COLO829 (cell line): ENCODE measurements at regions not wholly inside any gene's neighbourhood (a gene's known extent, or its start where the extent isn't known, plus 50 kb on each side); places are given as distances from the start of the nearest gene placed in this dataset.
A peak's percentile ranks its signal among the peaks of the same experiment; 100 is the strongest.
"Not testable (repeated sequence)": the region's sequence is repeated elsewhere in the genome, so short reads cannot be mapped to it uniquely, and the experiment has no call there.

ENCODE experiments used
- DNase-seq: peaks from one replicate; pipeline ENCODE4 v3.0.0; 2012; ENCODE audit warnings: low spot score

DNA sequence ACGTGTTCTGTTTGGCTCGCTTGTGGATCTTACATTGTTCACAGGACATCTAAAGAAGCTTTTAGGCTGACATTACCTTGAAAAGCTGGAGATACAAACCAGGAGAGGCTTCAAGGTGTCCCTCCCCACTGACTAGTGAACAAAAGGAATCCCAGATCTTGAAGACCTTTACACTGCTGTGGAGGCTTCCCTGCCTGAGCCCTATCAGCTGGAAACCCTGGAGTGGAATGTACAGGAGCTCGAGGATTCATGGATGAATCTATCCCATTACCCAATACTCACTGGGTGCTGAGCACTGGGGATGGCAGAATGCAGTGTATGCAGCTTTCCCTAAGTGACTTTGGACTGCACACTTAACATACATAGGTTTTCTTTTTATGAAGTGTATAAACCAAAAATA lies 82.3 kb upstream of the MFGE8 start:
- no peak for DNase-seq

DNA sequence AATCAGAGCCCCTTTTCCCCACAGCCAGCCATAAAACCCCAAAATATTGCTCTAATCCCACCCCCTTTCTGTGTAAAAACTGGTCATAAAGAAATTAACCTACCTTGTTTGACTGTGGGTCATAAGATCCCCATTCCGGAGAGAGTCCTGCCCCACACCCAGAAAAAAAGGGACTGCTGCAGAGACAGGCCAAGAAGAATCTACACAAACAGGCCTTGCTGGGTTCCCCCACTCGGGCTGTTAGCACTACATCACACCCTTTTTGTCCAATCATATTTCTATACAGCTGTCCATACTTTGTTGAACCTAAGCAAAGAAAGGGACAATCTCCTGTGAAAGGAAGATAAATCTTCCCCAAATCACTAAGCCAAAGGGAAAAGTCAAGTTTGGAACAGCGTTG lies 84.4 kb upstream of the MFGE8 start:
- DNase-seq, result no peak

DNA sequence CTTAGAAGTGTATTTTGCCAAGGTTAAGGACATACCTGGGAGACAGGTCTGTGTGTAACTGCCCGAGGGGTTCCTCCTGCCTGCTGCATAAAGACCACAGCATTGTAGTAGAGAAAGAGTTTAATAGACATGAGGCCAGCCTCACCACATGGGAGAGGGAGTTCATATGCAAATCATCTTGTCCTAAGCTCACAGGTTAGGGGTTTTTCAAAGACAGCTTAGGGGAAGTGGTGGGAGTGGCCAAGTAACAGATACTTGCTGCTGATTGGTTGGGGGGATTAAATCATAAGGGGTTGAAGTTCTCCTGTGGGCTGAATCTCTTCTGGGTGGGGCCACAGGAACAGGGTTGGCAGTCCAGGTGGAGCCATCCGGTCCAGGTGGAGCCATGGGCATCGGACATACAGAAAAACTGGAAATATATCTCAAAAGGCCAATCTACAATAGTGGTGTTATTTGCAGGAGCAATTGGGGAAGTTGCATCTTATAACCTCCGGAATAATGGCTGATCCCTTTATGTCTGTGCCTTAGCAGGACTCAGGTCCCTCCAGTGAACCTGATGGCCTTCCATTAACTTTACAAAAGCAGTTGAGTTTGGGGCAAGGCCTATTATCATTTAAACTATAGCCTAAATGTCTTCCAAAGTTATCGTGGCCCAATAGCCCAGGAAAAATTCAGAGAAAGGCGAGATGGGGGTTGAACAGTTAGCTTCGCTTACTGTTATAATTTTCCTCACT lies 86.0 kb upstream of the MFGE8 start:
- no peak for DNase-seq

DNA sequence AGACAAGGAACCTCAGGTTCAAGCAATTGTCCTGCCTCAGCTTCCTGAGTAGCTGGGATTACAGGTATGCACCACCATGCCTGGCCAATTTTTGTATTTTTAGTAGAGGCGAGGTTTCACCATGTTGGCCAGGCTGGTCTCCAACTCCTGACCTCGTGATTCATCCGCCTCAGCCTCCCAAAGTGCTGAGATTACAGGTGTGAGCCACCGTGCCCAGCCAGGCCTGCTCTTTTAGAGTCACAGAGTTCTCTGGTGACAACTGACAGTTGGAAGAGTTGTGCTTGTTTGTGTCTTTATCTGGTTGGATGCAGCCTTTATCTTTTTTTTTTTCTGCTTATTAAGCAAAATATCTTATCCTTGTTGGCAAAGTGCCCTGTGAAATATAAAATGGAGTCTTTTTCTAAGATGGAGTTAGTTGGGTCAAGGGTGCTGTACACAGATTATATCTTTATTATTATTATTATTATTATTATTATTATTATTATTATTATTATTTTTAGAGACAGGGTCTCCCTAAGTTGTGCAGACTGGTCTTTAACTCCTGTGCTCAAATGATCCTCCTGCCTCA lies 86.5 kb upstream of the ABHD2 start:
- not testable (repeated sequence) for DNase-seq

DNA sequence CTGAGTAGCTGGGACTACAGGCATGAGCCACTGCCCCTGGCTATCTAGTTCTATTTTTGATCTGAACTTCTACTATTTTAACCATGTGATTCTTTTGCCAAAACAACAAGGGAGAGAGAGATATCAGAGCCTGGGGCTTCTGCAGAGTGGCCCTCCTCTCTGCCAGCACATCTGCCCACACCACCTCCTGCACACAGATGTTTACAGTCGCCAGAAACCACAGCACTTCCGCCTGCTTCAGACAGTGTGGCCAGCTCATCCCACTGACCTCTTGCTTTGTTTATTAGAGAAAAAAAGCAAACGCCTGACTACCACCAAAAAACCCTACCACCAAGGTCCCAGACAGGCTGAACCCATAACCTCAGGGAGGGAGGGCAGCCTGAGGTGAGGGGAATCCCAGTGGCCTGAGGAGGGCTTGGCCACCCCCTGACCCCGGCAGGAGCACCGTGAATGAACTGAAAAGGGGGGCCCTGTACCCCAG lies 85.9 kb upstream of the ABHD2 start:
- peak; percentile 97 for DNase-seq

DNA sequence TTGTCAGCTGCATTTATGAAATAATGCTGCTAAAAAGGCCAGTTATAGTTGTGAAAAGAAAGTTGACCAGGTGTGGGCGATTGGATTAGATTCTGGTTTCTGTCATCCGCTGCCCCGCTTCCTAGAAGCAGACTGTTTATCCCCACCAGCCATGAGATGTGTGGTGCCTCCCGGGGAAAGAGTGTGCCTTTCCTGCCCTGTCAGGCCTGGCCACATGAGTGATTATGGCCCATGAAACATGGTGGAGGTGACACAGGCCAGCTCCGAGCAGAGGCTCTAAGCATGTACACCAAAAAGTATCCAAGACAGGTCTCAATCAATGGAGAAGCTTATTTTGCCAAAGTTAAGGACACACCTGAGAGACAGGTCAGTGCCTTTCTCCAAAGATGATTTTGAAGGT lies 85.4 kb upstream of the ABHD2 start:
- no peak for DNase-seq

DNA sequence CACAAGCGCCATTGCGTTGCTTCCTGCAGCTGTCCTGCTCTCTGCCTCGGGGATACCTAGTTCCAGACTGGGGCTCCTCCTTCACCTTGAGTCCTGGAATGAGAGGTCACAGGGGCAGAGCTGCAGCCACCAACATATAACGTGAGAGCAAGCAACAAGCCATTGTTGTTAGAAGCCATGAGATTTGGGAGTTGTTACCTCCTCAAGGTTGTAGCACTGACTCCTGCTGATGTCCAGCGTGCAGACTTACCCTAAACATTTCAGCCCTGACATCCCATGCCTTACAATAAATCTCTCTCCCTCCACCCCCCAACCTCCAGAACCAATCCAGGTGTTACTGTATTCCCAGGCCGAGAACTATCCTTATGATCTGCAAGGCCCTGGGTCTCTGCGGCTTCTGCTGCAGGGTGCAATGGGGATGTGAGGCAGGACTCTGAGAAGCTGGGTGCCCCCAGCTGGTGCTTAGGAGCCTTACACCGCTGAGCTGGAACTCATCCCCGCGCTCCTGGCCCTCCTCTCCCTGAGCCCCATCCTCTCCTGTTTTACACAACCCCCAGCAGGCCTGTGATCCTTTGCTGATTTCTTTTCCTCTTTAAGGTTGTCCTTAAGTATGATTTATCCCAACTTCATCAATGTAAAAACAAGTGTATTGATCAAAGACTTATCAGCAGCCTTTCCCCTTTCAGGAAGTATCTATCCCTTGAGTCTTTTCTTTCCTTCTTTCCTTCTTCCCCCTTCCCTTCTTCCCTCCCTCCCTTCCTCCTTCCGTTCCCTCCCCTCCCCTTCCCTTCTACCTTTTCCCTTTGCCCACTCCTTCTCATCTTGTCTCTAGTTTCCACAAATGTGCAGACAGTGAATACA lies 84.2 kb upstream of the ABHD2 start:
- DNase-seq, result no peak

DNA sequence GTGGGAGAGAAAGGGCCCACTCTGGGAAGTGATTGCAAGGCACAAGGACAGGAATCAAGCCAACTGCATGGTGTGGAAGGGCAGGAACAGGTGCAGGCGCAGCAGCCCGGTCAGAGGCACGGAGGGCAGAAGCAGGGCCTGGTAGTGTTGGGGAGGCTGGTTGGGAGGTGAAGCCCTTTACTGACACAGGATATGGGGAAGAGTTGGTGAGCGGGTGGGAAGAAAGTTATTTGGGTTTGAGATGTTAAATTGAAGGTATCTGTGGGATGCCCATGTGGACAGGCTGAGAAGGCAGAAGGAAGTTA lies 83.6 kb upstream of the ABHD2 start:
- DNase-seq, result no peak

DNA sequence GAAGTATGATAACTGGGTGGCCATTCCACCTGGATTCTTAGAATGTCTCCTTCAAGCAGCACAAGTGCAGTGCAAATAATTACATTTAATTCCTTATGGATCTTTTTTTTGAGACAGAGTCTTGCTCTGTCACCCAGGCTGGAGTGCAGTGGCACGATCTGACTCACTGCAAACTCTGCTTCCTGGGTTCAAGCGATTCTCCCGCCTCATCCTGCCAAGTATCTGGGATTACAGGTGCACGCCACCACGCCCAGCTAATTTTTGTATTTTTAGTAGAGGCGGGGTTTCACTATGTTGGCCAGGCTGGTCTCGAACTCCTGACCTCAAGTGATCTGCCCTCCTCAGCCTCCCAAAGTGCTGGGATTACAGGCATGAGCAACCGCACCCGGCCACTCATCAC lies 80.7 kb upstream of the ABHD2 start:
- not testable (repeated sequence) for DNase-seq

DNA sequence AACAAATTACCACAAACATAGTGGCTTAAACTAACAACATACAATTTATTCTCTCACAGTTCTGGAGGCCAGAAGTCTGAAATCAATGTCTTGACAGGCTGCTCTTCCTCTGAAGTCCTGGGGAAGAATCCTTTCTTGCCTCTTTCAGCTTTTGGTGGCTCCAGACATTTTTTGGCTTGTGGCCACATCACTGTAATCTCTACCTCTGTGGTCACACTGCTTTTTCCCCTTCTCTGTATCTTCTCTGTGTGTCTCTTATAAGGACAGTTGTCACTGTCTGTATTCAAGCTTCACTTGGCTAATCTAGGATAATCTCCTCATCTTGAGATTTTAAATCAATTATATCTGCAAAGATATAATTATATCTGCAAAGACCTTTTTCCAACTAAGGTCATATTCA lies 80.3 kb upstream of the ABHD2 start:
- DNase-seq, result no peak

DNA sequence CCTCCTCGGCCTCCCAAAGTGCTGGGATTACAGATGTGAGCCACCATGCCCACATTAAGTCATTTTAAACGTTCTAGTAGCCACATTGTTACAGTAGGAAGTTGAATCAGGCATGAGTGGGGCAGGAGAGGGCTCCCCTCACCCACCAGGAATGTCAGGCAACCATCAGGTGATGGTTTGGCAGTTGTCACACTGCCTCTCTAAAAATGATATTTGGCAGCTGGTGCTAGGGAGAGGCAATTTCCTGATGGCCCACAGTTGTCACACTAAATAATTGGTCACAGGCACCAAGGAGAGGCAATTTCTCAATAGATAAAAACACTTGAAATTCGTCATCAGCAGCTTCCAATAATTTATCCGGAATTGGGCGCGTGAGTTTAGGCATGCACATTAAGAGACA lies 79.2 kb upstream of the ABHD2 start:
- no peak for DNase-seq

DNA sequence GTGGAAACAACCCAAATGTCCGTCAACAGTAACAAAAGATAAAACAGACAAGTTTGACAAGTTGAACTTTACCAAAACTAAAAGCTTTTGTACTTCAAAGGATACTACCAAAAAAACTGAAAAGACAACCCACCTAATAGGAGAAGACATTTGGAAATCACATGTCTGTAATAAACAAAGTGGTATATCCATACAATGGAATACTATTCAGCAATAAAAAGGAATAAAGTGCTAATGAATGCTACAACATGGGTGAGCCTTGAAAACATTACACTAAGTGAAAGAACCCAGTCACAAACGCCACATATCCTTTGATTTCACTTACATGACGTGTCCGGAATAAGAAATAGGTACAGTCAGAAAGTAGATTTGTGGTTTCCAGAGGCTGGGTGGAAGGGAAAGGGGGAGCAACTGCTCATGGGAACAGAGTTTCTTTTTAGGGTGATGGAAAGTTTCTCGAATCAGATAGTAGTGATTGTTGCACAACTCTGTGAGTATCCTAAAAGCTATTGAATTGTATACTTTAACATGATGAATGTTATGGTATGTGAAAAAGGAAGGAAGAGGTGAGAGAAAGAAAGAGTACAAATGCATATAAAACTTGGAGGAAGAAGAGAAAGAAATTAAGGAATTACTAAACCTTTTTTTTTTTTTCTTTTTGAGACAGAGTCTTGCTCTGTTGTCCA lies 72.7 kb upstream of the ABHD2 start:
- no peak for DNase-seq

DNA sequence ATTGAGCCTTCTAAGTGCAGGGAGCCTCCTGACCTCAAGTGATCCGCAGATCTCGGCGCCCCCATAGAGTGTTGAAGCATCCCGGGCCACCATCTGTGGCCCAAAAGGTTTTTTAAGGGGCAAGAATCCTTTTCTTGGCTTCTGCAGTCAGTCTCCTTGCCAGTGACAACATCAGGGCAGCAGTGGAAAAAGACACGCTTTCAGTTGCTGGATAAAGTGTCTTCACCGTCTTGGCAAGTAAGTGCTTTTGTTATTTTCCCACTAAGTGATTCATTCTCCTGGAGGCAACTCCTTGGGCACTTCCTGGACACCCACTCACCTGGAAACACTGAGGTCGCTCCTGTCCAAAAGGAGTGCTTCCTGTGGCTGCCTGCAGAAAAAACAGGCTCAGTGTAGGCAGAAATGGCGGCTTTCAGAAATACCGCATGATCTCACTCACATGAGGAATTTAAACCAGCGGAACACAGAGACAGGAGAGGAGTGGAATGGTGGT lies 71.7 kb upstream of the ABHD2 start:
- DNase-seq, result no peak

DNA sequence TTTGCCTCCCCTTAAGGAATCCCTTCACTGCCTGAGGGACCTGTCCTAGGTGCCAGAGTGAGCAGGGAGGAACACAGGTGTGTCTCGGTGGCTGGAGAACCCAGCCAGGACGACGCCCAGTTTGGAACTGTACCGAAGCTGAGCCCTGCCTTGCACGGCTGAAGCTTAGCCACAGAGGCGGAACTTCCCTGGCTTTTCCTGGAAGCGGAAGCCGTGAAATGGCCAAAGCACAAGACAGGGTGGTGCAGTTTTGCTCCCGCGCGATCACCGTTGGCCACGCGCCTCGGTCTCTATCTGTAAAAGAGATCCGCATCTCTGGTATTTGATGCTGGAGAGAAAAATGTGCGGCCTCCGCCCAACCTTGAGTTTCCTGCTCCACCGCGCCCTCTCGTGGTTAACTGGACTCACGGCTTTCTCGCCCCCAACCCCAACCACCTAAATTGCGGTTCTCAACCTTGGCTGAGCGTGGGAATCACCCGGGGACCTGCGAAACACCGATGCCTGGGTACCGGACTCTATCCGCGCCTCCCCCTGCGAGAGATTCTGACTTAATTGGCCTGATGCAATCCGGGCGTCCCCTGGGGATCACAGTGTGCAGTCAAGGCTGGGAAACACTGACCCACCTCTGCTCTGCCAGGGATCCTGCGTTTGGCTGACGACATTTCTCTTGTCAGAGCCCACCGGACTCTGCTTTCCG lies 70.7 kb upstream of the ABHD2 start:
- peak; percentile 86 for DNase-seq

DNA sequence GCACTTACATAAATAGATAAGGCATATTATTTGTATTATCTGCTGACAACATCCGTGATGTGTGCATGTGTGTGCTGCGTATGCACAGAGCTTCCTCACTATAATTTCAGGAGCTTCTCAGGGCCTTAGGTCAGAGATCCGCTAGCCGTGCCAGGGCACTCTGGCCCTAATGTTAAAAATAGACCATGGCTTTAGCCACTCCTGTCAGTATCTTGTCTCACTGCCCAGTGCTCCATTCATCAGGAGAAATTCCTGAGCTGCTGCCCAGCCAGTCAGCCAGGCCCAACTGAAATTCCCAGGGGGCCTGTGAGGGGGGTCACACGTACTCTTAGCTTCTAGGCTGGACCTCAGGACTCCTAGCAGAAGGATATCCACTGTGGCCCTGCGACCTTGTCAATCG lies 70.0 kb upstream of the ABHD2 start:
- no peak for DNase-seq

DNA sequence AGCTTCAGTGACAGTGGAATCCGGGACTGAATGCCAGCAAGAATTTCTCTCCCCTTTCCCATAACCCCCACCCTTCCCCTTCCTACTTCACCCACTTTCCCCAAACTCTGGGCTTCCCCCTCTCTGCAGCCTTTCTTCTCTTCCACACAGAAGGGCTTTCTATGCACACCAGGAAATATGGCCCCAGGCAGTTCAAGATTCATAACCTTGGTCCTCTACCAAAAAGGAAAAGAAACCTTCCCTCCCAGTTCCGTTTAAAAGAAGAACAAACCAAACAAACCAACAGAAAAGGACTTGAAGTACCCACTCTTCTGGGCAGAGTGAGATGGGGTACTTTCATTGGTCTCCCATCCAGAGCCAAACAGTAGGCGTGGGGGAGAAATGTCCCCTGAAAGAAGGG lies 68.8 kb upstream of the ABHD2 start:
- peak; percentile 44 for DNase-seq

DNA sequence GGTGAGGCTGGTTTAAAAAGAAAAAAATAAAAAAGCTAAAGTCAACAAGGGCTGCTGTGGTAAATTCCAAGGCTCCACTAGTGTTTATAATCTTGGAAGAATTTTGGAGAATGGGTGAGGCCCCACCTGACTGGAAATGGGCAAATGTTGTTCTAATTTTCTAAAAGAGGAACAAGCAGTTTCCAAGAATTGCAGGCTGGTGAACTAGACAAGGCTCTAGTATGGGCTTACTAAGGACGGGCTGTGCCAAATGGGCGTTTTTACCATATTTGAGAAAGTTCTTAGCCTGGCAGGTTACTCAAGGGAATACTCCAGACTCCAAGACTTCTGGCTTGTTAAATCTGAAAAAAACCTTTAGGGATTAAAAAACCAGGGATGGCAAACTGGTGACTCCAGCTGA lies 67.0 kb upstream of the ABHD2 start:
- DNase-seq, result no peak

DNA sequence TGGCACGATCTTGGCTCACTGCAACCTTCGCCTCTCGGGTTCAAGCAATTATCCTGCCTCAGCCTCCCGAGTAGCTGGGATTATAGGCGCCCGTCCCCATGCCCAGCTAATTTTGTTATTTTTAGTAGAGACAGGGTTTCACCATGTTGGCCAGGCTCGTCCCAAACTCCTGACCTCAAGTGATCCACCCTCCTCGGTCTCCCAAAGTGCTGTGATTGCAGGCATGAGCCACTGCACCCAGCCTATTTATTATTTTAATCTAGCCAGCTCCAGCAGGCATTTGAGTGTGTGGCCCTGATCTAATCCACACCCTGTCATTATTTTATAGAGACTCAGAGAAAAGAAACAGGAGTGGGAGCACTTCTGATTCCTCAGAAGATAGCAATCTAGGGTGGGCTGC lies 66.4 kb upstream of the ABHD2 start:
- not testable (repeated sequence) for DNase-seq

DNA sequence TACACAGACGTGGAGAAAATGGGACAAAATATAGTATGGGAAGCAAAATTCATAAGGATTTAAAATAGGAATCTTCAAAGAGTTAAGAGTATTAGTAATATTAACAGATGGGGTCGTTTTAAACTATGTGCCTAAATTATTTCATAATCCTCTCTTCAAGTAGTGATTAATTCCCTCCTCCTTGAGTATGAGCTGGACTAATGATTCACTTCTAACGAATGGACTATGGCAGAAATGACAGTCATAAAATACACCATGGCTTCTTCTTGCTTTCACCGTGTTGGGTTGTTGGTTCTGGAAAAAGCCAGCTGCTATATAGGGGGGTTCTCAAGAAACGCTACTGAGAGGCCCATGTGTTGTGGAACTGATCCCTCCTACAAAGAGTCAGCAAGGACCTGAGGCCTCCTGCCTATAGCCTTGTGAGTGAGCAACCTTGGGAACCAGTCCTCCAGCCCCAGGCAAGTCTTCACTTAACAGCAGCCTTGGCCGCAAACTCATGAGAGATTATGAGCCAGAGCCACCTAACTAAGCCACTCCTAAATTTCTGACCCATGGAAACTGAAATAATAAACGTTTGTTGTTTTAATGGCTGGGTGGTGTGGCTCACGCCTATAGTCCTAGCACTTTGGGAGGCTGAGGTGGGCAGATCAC lies 64.8 kb upstream of the ABHD2 start:
- no peak for DNase-seq

DNA sequence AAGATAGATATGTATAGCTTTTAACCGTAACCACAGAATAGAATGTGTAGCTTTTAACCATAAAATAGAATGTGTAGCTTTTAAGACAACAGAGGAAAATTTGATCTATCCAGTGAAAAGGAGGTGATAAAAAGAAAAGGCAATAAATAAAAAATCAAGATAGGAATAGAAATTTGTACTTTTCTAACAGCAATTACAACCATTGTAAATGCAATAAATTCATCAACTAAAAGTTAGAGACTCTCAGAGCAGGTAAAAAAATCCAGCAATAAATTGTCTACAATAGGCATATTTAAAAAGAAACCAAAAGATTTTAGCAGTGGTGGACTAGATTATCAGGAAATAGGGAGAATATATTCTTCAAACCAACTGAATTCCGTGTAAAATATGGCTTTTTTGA lies 63.8 kb upstream of the ABHD2 start:
- no peak for DNase-seq

DNA sequence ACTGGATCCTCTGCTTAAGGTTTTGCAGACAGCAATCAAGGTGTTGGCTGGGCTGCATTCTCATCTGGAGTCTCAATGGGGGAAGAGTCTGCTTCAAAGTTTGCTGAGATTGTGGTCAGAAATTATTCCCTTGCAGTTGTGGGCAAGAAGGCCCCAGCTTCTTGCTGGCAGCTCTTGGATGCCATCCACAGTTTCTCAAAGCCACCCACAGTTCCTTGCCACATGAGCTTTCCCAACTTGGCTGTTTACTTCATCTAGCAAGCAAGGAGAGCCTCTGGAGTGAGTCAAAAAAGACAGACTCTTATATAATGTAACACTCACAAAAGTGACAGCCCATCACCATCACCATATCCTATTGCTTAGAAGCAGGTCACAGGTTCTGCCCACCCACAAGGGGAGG lies 62.1 kb upstream of the ABHD2 start:
- DNase-seq, result no peak
